ENCODE measurements at regions not wholly inside any gene's neighbourhood (a gene's known extent, or its start where the extent isn't known, plus 50 kb on each side); places are given as distances from the start of the nearest gene placed in this dataset.

GRCh38 chr9:86547571-86547970 is 193.4 kb upstream of the TUT7 start:
- no peak for TF ChIP-seq CTCF (IDR thresholded peaks at IDR 0.05)
- no peak for TF ChIP-seq EZH2 (IDR thresholded peaks at IDR 0.05; ENCODE audit: borderline replicate concordance, insufficient read depth, low read depth, low read length, poor library complexity, severe bottlenecking)
